ENCODE measurements at regions not wholly inside any gene's neighbourhood (a gene's known extent, or its start where the extent isn't known, plus 50 kb on each side); places are given as distances from the start of the nearest gene placed in this dataset.

GRCh38 chr12:21993438-21993981 is 52.3 kb upstream of the ABCC9 start:
- DNase-seq = no peak

GRCh38 chr12:21992823-21993222 is 51.6 kb upstream of the ABCC9 start:
- peak; percentile 20 for DNase-seq

GRCh38 chr12:21991526-21991925 is 50.3 kb upstream of the ABCC9 start:
- DNase-seq = no peak

Data from EL (cell line).